Suprapubic skin (tissue), 3 donors: ENCODE measurements at regions not wholly inside any gene's neighbourhood (a gene's known extent, or its start where the extent isn't known, plus 50 kb on each side); places are given as distances from the start of the nearest gene placed in this dataset.

Experiments
- POLR2A ChIP-seq, 2 donors: fragments of 450-650 bp; IDR thresholded peaks; one replicate each; pipeline ENCODE4 v1.6.1; 2017; ENCODE audit warnings: antibody characterized with exemption in 2 of 2, mild to moderate bottlenecking in 2 of 2, moderate library complexity in 2 of 2
- TF ChIP-seq, protein P1 (sequence below), 2 donors: fragments of 200-600 bp in 1 of 2; fragments of 450-650 bp in 1 of 2; sonication (generic) in 1 of 2; IDR thresholded peaks; one replicate each; pipeline ENCODE4 v1.5.1; 2016 to 2019; ENCODE audit warnings: antibody characterized with exemption in 2 of 2, mild to moderate bottlenecking in 1 of 2, moderate library complexity in 1 of 2

DNA sequence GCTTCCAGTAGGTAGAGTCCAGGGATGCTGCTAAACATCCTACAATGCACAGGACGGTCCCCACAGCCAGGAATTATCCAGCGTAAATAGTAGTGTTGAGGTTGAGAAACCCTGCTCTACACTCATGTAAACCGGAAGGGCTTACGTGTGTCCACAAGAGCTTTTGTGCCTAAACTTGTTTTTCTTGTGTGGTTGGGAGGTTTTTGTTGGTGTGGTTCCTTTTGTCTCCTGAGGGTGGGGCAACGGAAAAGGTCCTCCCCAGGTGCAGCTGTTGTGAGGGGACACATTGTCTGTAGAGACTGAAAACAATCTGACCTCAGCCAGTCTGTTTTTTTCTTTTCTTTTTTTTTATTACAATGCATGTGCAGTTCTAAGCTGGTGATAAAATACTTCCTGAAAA lies 72.7 kb upstream of the MGAT5 start:
- TF ChIP-seq, protein P1, sequence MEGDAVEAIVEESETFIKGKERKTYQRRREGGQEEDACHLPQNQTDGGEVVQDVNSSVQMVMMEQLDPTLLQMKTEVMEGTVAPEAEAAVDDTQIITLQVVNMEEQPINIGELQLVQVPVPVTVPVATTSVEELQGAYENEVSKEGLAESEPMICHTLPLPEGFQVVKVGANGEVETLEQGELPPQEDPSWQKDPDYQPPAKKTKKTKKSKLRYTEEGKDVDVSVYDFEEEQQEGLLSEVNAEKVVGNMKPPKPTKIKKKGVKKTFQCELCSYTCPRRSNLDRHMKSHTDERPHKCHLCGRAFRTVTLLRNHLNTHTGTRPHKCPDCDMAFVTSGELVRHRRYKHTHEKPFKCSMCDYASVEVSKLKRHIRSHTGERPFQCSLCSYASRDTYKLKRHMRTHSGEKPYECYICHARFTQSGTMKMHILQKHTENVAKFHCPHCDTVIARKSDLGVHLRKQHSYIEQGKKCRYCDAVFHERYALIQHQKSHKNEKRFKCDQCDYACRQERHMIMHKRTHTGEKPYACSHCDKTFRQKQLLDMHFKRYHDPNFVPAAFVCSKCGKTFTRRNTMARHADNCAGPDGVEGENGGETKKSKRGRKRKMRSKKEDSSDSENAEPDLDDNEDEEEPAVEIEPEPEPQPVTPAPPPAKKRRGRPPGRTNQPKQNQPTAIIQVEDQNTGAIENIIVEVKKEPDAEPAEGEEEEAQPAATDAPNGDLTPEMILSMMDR (IDR thresholded peaks at IDR 0.05): no peak
- no peak for TF ChIP-seq POLR2A (IDR thresholded peaks at IDR 0.05)
